ENCODE measurements at regions not wholly inside any gene's neighbourhood (a gene's known extent, or its start where the extent isn't known, plus 50 kb on each side); places are given as distances from the start of the nearest gene placed in this dataset.

GRCh38 chr1:234990328-234990675, 138.3 kb downstream of the TOMM20 start:
- TF ChIP-seq CTCF (IDR thresholded peaks at IDR 0.05) (no peak), POLR2A (IDR thresholded peaks at IDR 0.05) (no peak)
